Renal pelvis (tissue), 1 donor: ENCODE measurements at regions not wholly inside any gene's neighbourhood (a gene's known extent, or its start where the extent isn't known, plus 50 kb on each side); places are given as distances from the start of the nearest gene placed in this dataset.

Experiments used
- DNase-seq: peaks from one replicate; pipeline ENCODE4 v3.0.0-alpha.2; 2013

- DNase-seq, result no peak
These were observed 57.9 kb upstream of the SELENOK start for GRCh38 chr3:53949541-53949940.

- DNase-seq, result no peak
These were observed 56.5 kb upstream of the SELENOK start for GRCh38 chr3:53948174-53948573.

- no peak for DNase-seq
These were observed 52.4 kb upstream of the SELENOK start for GRCh38 chr3:53944028-53944427.

GRCh38 chr3:53941950-53942349 lies 50.3 kb upstream of the SELENOK start:
- DNase-seq, result peak; percentile 8
